ENCODE measurements at regions not wholly inside any gene's neighbourhood (a gene's known extent, or its start where the extent isn't known, plus 50 kb on each side); places are given as distances from the start of the nearest gene placed in this dataset.

DNA sequence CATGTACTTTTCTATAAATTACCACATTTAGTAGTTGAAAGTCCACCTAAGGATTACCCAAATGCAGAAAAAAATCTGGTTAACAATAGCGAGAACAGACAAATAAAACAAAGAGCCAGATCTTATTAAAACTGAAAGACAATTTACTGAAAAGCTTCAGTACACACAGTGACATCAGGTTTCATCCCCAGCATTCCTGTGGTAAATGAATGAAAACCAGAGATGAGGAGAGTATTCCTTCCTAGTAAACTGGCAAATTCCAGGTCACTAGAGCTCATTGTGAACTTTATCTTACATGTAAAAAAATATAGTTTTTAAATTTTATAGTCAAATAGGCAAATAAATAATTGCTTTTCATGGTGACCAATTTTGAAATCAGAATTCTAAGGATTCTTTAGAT is 1290.5 kb downstream of the ADGRL3 start:
- Histone ChIP-seq H3K36me3 (no peaks in the 10 kb centered on the region), H3K27ac (no peak overlapping the region), H3K4me3 (no peak overlapping the region), H3K27me3 (no peaks in the 10 kb centered on the region), H3K4me1 (no peaks in the 10 kb centered on the region), H3K9me3 (no peaks in the 10 kb centered on the region)
- no peak for TF ChIP-seq CTCF (IDR thresholded peaks at IDR 0.05)
- intact Hi-C loops (cut with DNase I): no loop called here
- no peak for DNase-seq (ENCODE audit: low spot score in 2 of 2)

DNA sequence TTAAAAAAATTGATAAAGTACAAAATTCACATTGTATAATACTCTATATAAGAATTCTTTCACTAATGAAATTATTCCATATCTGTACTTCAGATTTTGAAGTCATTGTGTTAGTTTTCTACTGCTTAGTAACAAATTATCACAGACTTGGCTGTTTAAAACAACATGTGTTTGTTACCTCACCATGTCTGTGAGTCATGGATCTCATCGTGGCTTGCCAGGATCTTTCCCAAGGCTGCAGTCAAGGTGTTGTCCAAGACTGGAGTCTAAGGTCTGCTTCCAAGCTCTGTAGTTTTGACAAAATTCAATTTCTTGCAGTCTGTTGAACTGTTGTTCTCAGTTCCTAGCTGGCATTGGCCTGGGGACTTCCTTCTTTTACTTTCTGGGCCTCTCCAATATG is 1286.9 kb downstream of the ADGRL3 start:
- DNase-seq (ENCODE audit: low spot score in 2 of 2): no peak
- no peak for TF ChIP-seq CTCF (IDR thresholded peaks at IDR 0.05)
- no peaks in the 10 kb centered on the region for H3K9me3 ChIP-seq
- H3K36me3 ChIP-seq: no peaks in the 10 kb centered on the region
- H3K4me1 ChIP-seq: no peaks in the 10 kb centered on the region
- no peak overlapping the region for H3K27ac ChIP-seq
- intact Hi-C loops (cut with DNase I): no loop called here
- H3K27me3 ChIP-seq: no peaks in the 10 kb centered on the region
- H3K4me3 ChIP-seq: no peak overlapping the region

DNA sequence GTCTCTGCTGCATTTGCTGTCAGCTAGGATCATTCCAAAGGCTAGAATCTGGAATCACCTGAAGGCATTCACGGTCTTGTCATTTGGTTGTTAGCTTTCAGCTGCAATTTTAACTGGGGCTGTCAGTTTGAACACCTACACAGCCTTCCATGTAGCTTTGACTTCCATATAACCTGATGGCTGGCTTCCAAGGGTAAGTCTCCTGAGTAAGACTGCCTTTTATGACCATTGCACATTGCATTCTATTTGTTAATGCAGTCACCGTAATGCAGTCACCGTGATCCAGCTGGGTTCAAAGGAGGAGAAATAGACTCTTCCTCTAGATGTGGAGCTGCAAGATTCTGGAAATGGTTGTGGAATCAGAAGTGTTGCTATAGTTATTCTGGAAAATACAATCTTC is 1284.2 kb downstream of the ADGRL3 start:
- no peaks in the 10 kb centered on the region for H3K4me1 ChIP-seq
- H3K27me3 ChIP-seq: no peaks in the 10 kb centered on the region
- TF ChIP-seq CTCF (IDR thresholded peaks at IDR 0.05): no peak
- no peaks in the 10 kb centered on the region for H3K36me3 ChIP-seq
- intact Hi-C loops (cut with DNase I): no loop called here
- no peak overlapping the region for H3K27ac ChIP-seq
- H3K4me3 ChIP-seq: no peak overlapping the region
- DNase-seq (ENCODE audit: low spot score in 2 of 2): no peak
- no peaks in the 10 kb centered on the region for H3K9me3 ChIP-seq

DNA sequence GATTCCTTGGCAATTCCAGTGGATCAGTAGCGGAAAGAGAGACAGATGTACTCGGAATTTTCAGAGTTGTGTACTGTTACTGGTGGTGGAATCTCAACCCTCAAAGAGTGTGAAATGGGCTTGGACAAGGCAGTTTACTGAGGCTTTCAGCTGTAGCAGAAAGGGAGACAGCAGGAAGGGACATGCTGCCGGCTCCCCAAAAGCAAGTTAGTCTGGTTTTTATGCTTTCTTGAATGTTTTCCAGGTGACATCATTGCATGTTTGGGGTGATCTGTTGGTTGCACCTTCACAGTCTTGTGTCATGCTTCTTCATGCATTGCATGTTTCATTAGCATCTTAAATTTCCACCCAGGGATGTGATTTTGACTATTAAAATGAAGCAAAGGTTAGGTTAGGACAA is 1282.2 kb downstream of the ADGRL3 start:
- intact Hi-C loops (cut with DNase I): no loop called here
- no peak for TF ChIP-seq CTCF (IDR thresholded peaks at IDR 0.05)
- Histone ChIP-seq H3K4me3 (no peak overlapping the region), H3K36me3 (no peaks in the 10 kb centered on the region), H3K4me1 (no peaks in the 10 kb centered on the region), H3K9me3 (no peaks in the 10 kb centered on the region), H3K27me3 (no peaks in the 10 kb centered on the region), H3K27ac (no peak overlapping the region)
- no peak for DNase-seq (ENCODE audit: low spot score in 2 of 2)

DNA sequence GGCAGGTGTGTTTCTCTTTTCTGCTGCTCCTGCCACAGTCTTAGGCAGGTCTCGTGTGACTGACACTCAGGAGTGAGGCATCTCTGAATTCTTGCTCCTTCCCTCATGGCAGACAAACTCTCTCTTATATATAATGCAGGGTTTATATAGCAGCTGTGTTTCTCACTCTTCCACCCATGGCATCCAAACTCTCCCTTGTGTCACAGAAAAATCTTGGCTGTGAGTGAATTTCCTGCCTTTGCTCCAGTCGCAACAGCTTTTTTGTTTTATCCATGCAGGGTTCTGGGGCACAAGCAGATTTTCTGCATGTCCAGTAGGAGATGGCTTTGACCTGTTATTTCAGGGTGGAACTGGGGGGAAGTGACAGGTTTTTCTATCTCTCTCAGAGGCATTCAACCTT is 1275.5 kb downstream of the ADGRL3 start:
- intact Hi-C loops (cut with DNase I): no loop called here
- no peak for TF ChIP-seq CTCF (IDR thresholded peaks at IDR 0.05)
- no peak for DNase-seq (ENCODE audit: low spot score in 2 of 2)
- Histone ChIP-seq H3K4me1 (no peaks in the 10 kb centered on the region), H3K27ac (no peak overlapping the region), H3K27me3 (no peaks in the 10 kb centered on the region), H3K9me3 (no peaks in the 10 kb centered on the region), H3K4me3 (no peak overlapping the region), H3K36me3 (no peaks in the 10 kb centered on the region)

DNA sequence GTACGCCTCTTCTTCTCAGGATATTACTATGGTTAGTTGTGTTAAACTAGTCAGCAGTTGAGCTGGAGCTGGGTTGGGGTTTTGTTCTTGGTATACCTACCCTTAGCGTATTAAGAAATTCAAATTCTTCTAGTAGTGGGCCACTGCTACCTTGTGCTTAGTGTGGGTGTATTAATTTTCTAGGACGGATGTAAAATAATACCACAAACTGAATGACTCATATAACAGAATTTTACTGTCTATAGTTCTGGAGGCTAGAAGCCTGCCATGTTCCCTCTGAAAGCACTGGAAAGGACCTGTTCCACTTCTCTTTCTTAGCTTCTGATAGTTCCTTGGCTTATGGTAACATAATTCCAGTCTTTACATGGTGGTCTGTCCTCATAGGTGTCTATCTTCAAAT is 1274.7 kb downstream of the ADGRL3 start:
- no peak overlapping the region for H3K27ac ChIP-seq
- intact Hi-C loops (cut with DNase I): no loop called here
- no peaks in the 10 kb centered on the region for H3K4me1 ChIP-seq
- no peak overlapping the region for H3K4me3 ChIP-seq
- TF ChIP-seq CTCF (IDR thresholded peaks at IDR 0.05): no peak
- H3K9me3 ChIP-seq: no peaks in the 10 kb centered on the region
- DNase-seq (ENCODE audit: low spot score in 2 of 2): no peak
- no peaks in the 10 kb centered on the region for H3K27me3 ChIP-seq
- no peaks in the 10 kb centered on the region for H3K36me3 ChIP-seq
